ENCODE measurements at regions not wholly inside any gene's neighbourhood (a gene's known extent, or its start where the extent isn't known, plus 50 kb on each side); places are given as distances from the start of the nearest gene placed in this dataset.

DNA sequence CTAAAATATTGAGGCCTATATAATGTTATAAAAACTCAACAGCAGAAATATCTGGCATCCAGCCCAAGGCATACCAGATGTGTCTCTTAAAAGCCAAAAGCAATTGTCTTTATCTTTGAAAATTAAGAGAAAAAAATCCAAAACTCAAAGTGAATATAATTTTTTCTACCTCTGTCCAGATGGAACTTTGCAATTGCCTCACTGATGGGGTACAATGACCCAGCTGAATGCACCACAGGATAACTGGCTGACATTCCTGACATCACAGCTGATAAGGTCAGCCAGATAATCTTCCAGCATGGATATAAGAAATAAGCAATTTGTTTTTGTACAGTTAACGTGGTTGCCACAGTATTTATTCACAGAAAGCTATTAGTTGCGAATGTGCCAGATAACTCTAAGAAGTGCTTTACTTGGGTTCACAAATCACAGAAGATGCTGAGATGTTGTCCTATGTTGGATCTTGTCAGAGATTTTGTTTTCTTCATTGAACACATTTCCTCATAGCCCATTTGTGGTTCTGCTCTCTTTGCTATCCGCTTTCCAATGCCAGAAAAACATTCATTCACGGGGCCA, 566.9 kb upstream of the CCDC54 start:
- no peak for TF ChIP-seq EP300 (IDR thresholded peaks at IDR 0.05)
- TF ChIP-seq CTCF (IDR thresholded peaks at IDR 0.05), result no peak

All from upper lobe of left lung (tissue), 4 donors.